HCT116 (cell line): ENCODE measurements at regions not wholly inside any gene's neighbourhood (a gene's known extent, or its start where the extent isn't known, plus 50 kb on each side); places are given as distances from the start of the nearest gene placed in this dataset.

Source experiments
- ATAC-seq: fragments of 200-7000 bp; cut with Tn5 transposase; 2 replicates; pipeline ENCODE4 v1.9.1; 2020; ENCODE audit warnings: mild to moderate bottlenecking, moderate library complexity
- BruUV-seq: library from RNA; stranded (reverse); fragments of 400-500 nt; replicated peaks from 2 replicates; lab custom pipeline; 2021; lab: Mats Ljungman, UMichigan
- CTCF ChIA-PET: fragments of 300-600 bp; sonication (Branson Sonifier 250); formaldehyde crosslinking; loops from one replicate; lab custom pipeline; 2021; ENCODE audit warnings: antibody characterized with exemption; lab: Charles Lee
- POLR2A ChIA-PET: fragments of 300-600, 350-600 bp; sonication (Branson Sonifier 250); formaldehyde crosslinking; loops from one replicate; lab custom pipeline; 2021; ENCODE audit warnings: antibody characterized with exemption; lab: Charles Lee
- RAD21 ChIA-PET, 2 experiments: fragments of 300-600 bp; sonication (Branson Sonifier 250); formaldehyde crosslinking; loops; one replicate each; lab custom pipeline; 2023; ENCODE audit warnings: low total read pairs in 2 of 2; ENCODE audit not compliant: uncharacterized antibody in 2 of 2, unreplicated experiment in 2 of 2, low non-redundant PET in 1 of 2; lab: Charles Lee
- DNase-seq: peaks from one replicate; pipeline ENCODE4 v3.0.0-alpha.2; 2010; ENCODE audit warnings: low read depth, low spot score
- H2AFZ ChIP-seq: fragments of 200-600 bp; shearing (Covaris generic), sonication (generic); 2 replicates; pipeline ENCODE4 v1.6.1; 2017; ENCODE audit warnings: low read depth, mixed run types, mixed read lengths, antibody characterized with exemption, low read length; ENCODE audit not compliant: poor library complexity, severe bottlenecking
- H3K27ac ChIP-seq: 2 replicates; pipeline ENCODE4 v1.5.1; 2012; ENCODE audit warnings: low read depth, low read length
- H3K27me3 ChIP-seq: fragments of 200-600 bp; sonication (generic); 2 replicates; pipeline ENCODE4 v1.6.1; 2016; ENCODE audit warnings: mixed run types, low read length, mixed read lengths; ENCODE audit not compliant: insufficient read depth
- H3K36me3 ChIP-seq, 2 experiments: fragments of 200-500 bp in 1 of 2; fragments of 200-600 bp in 1 of 2; sonication (Bioruptor generic) in 1 of 2; sonication (generic) in 1 of 2; 2 replicates each; pipeline versions ENCODE4 v1.5.1 to v1.6.1; 2014 to 2016; ENCODE audit warnings: low read length in 2 of 2, inconsistent platforms in 1 of 2, mixed read lengths in 1 of 2, mixed run types in 1 of 2; ENCODE audit not compliant: insufficient read depth in 2 of 2, control insufficient read depth in 1 of 2
- H3K4me1 ChIP-seq, 2 experiments: fragments of 200-600 bp in 1 of 2; sonication (generic) in 1 of 2; 2 replicates each; pipeline versions ENCODE4 v1.5.1 to v1.6.1; 2012 to 2017; ENCODE audit warnings: low read length in 2 of 2, inconsistent platforms in 1 of 2, mild to moderate bottlenecking in 1 of 2, mixed read lengths in 1 of 2, mixed run types in 1 of 2, moderate library complexity in 1 of 2; ENCODE audit not compliant: insufficient read depth in 2 of 2, control insufficient read depth in 1 of 2
- H3K4me2 ChIP-seq: fragments of 200-600 bp; sonication (generic); 2 replicates; pipeline ENCODE4 v1.6.1; 2017; ENCODE audit warnings: mixed run types, low read length, mixed read lengths
- H3K4me3 ChIP-seq, 2 experiments: fragments of 200-600 bp in 1 of 2; sonication (generic) in 1 of 2; replicated peaks in 1 of 2; 2 replicates each; pipeline ENCODE4 v1.5.1; 2011 to 2016; ENCODE audit warnings: low read length in 2 of 2, control low read depth in 1 of 2, low read depth in 1 of 2, mild to moderate bottlenecking in 1 of 2, mixed read lengths in 1 of 2, mixed run types in 1 of 2
- H3K79me2 ChIP-seq: fragments of 200-600 bp; sonication (generic); 2 replicates; pipeline ENCODE4 v1.6.1; 2017; ENCODE audit warnings: mild to moderate bottlenecking, mixed run types, low read length, moderate library complexity, mixed read lengths; ENCODE audit not compliant: insufficient read depth
- H3K9ac ChIP-seq: fragments of 200-600 bp; sonication (generic); 2 replicates; pipeline ENCODE4 v1.6.1; 2016; ENCODE audit warnings: low read length, mixed read lengths
- H3K9me2 ChIP-seq: fragments of 200-600 bp; sonication (generic), shearing (Covaris generic); 2 replicates; pipeline ENCODE4 v1.6.1; 2017; ENCODE audit warnings: mixed run types, mild to moderate bottlenecking, moderate library complexity; ENCODE audit not compliant: insufficient read depth
- H3K9me3 ChIP-seq, 2 experiments: fragments of 200-500 bp in 1 of 2; fragments of 200-600 bp in 1 of 2; sonication (Bioruptor generic) in 1 of 2; sonication (generic) in 1 of 2; 2 replicates each; pipeline ENCODE4 v1.6.1; 2014 to 2017; ENCODE audit warnings: low read length in 2 of 2, mixed read lengths in 2 of 2, inconsistent platforms in 1 of 2, low read depth in 1 of 2, mild to moderate bottlenecking in 1 of 2, mixed run types in 1 of 2, moderate library complexity in 1 of 2; ENCODE audit not compliant: control insufficient read depth in 1 of 2, insufficient read depth in 1 of 2
- H4K20me1 ChIP-seq: fragments of 200-600 bp; sonication (generic), shearing (Covaris generic); 2 replicates; pipeline ENCODE4 v1.6.1; 2017; ENCODE audit warnings: mixed run types, mild to moderate bottlenecking, moderate library complexity; ENCODE audit not compliant: insufficient read depth
- CTCF ChIP-seq, 3 experiments: fragments of 200-600 bp in 1 of 3; sonication (generic) in 1 of 3; IDR thresholded peaks in 2 of 3; conservative IDR thresholded peaks in 1 of 3; 2 replicates each; pipeline ENCODE4 v1.5.1; 2012 to 2017; ENCODE audit warnings: low read depth in 2 of 3, low read length in 2 of 3, antibody characterized with exemption in 1 of 3, borderline replicate concordance in 1 of 3, control low read depth in 1 of 3, mild to moderate bottlenecking in 1 of 3, mixed read lengths in 1 of 3, mixed run types in 1 of 3, moderate library complexity in 1 of 3; ENCODE audit not compliant: insufficient read depth in 1 of 3
- EZH2phosphoT487 ChIP-seq: fragments of 200-600 bp; IDR thresholded peaks from 2 replicates; pipeline ENCODE4 v1.6.1; 2018; ENCODE audit warnings: antibody characterized with exemption, borderline replicate concordance
- intact Hi-C: fragments of 100-400 bp; cut with micrococcal nuclease; formaldehyde crosslinking; loops from 2 replicates; pipeline ENCODE4 v1.10.0; 2022

GRCh38 chr10:60594476-60595051 is 183.7 kb upstream of the CDK1 start:
- Histone ChIP-seq H3K9ac (no peak overlapping the region), H2AFZ (no peak overlapping the region), H3K4me1 (no peaks in the 10 kb centered on the region), H4K20me1 (no peaks in the 10 kb centered on the region), H3K9me2 (no peaks in the 10 kb centered on the region), H3K9me3 (no peaks in the 10 kb centered on the region), H3K4me3 (no peak overlapping the region), H3K27me3 (no peaks in the 10 kb centered on the region), H3K4me2 (no peak overlapping the region), H3K79me2 (no peaks in the 10 kb centered on the region), H3K27ac (no peak overlapping the region), H3K36me3 (no peaks in the 10 kb centered on the region)
- POLR2A ChIA-PET = no interaction called here
- DNase-seq (no peak), ATAC-seq (peak; percentile 59; the same call in 1 of the 2 replicates)
- no TSS peak for BruUV-seq
- TF ChIP-seq EZH2phosphoT487 (no peak), CTCF (IDR thresholded peaks at IDR 0.05 in 2 of 3, conservative IDR thresholded peaks at IDR 0.05 in 1 of 3; ENCODE audit: borderline replicate concordance in 1 of 3, insufficient read depth in 1 of 3, low read depth in 2 of 3, low read length in 2 of 3) (peak in 2 of 3 experiments; percentile 27 to 30; a peak in 3 of 6 replicates)
- intact Hi-C loops = no loop called here
- RAD21 ChIA-PET = no interaction called here
- CTCF ChIA-PET = no interaction called here

- DNase-seq (no peak), ATAC-seq (no peak)
- no peak overlapping the region for H3K27ac ChIP-seq
- H4K20me1 ChIP-seq = no peaks in the 10 kb centered on the region
- no peaks in the 10 kb centered on the region; the same call in 1 of the 2 replicates for H3K9me2 ChIP-seq
- no peaks in the 10 kb centered on the region for H3K79me2 ChIP-seq
- H2AFZ ChIP-seq = no peak overlapping the region
- ChIA-PET POLR2A (no interaction called here), CTCF (no interaction called here), RAD21 (no interaction called here)
- H3K27me3 ChIP-seq = no peaks in the 10 kb centered on the region
- intact Hi-C loops = no loop called here
- H3K4me2 ChIP-seq = no peak overlapping the region
- H3K9ac ChIP-seq = no peak overlapping the region
- TF ChIP-seq CTCF (IDR thresholded peaks at IDR 0.05 in 2 of 3, conservative IDR thresholded peaks at IDR 0.05 in 1 of 3; ENCODE audit: borderline replicate concordance in 1 of 3, insufficient read depth in 1 of 3, low read depth in 2 of 3, low read length in 2 of 3) = no peak
- no peak overlapping the region for H3K4me3 ChIP-seq
- H3K4me1 ChIP-seq = no peaks in the 10 kb centered on the region
- BruUV-seq = no TSS peak
- no peaks in the 10 kb centered on the region for H3K36me3 ChIP-seq
- H3K9me3 ChIP-seq = no peaks in the 10 kb centered on the region
These were observed 187.2 kb upstream of the CDK1 start for GRCh38 chr10:60591119-60591518.
